B cell (primary cell): ENCODE measurements at regions not wholly inside any gene's neighbourhood (a gene's known extent, or its start where the extent isn't known, plus 50 kb on each side); places are given as distances from the start of the nearest gene placed in this dataset.

Experiments
- ATAC-seq: fragments of 200-7000 bp; cut with Tn5 transposase; one replicate; pipeline ENCODE4 v1.10.0; 2021; ENCODE audit warnings: low read depth, mild to moderate bottlenecking, moderate number of reproducible peaks, moderate library complexity
- CTCF ChIA-PET: fragments of 350-600 bp; sonication (Branson Sonifier 250); formaldehyde crosslinking; loops from one replicate; lab custom pipeline; 2021; ENCODE audit warnings: antibody characterized with exemption, inconsistent platforms; lab: Charles Lee
- POLR2A ChIA-PET: fragments of 350-600 bp; sonication (Branson Sonifier 250); formaldehyde crosslinking; loops from one replicate; lab custom pipeline; 2021; ENCODE audit warnings: antibody characterized with exemption; lab: Charles Lee
- DNase-seq: peaks from one replicate; pipeline ENCODE4 v3.0.0; 2013
- H2AFZ ChIP-seq: 2 replicates; pipeline ENCODE4 v1.6.1; 2012; ENCODE audit warnings: mild to moderate bottlenecking, low read depth, low read length; ENCODE audit not compliant: insufficient read depth, poor library complexity, severe bottlenecking
- H3K27ac ChIP-seq, 2 donors: 1 replicate in 1 of 2; 2 replicates in 1 of 2; pipeline ENCODE4 v1.5.1; 2012 to 2013; ENCODE audit warnings: low read length in 2 of 2, mild to moderate bottlenecking in 2 of 2, moderate library complexity in 1 of 2
- H3K27me3 ChIP-seq, 4 experiments: fragments of 200-600 bp in 1 of 4; sonication (generic) in 1 of 4; replicated peaks in 1 of 4; 1 replicate in 2 of 4; 2 replicates in 2 of 4; pipeline versions ENCODE4 v1.6.1 to v1.7.0; 2013 to 2016; ENCODE audit warnings: low read length in 3 of 4, mild to moderate bottlenecking in 2 of 4, mixed read lengths in 1 of 4, moderate library complexity in 1 of 4; ENCODE audit not compliant: insufficient read depth in 4 of 4, control insufficient read depth in 3 of 4; ENCODE audit errors: control extremely low read depth in 1 of 4
- H3K36me3 ChIP-seq, 2 experiments: replicated peaks in 1 of 2; 1 replicate in 1 of 2; 2 replicates in 1 of 2; pipeline versions ENCODE4 v1.6.1 to v1.7.1; 2013; ENCODE audit warnings: low read length in 1 of 2; ENCODE audit not compliant: insufficient read depth in 2 of 2, control insufficient read depth in 1 of 2; ENCODE audit errors: control extremely low read depth in 1 of 2, extremely low read depth in 1 of 2
- H3K4me1 ChIP-seq, 2 donors: fragments of 200-600 bp in 1 of 2; sonication (generic) in 1 of 2; 1 replicate in 1 of 2; 2 replicates in 1 of 2; pipeline versions ENCODE4 v1.5.1 to v1.6.1; 2013 to 2017; ENCODE audit warnings: low read length in 2 of 2; ENCODE audit not compliant: control insufficient read depth in 2 of 2, insufficient read depth in 2 of 2
- H3K4me2 ChIP-seq: replicated peaks from 2 replicates; pipeline ENCODE3; 2012; ENCODE audit warnings: mild to moderate bottlenecking, low read depth, low read length; ENCODE audit not compliant: poor library complexity, severe bottlenecking
- H3K4me3 ChIP-seq, 5 experiments: fragments of 200-600 bp in 1 of 5; sonication (generic) in 1 of 5; 1 replicate in 3 of 5; 2 replicates in 2 of 5; pipeline versions ENCODE4 v1.5.1 to v1.7.0; 2011 to 2016; ENCODE audit warnings: low read length in 4 of 5, mild to moderate bottlenecking in 4 of 5, low read depth in 2 of 5, control low read depth in 1 of 5, moderate library complexity in 1 of 5; ENCODE audit not compliant: insufficient read depth in 1 of 5; ENCODE audit errors: control extremely low read depth in 1 of 5, extremely low read depth in 1 of 5
- H3K79me2 ChIP-seq: fragments of 200-600 bp; sonication (generic); one replicate; pipeline ENCODE4 v1.6.0; 2016; ENCODE audit warnings: low read length; ENCODE audit not compliant: control insufficient read depth, insufficient read depth
- H3K9ac ChIP-seq: fragments of 200-600 bp; sonication (generic); 2 replicates; pipeline ENCODE4 v1.6.1; 2017; ENCODE audit warnings: mild to moderate bottlenecking, low read length, moderate library complexity
- H3K9me3 ChIP-seq, 3 donors: one replicate each; pipeline versions ENCODE4 v1.6.1 to v1.7.1; 2013; ENCODE audit warnings: low read length in 2 of 3; ENCODE audit not compliant: control insufficient read depth in 2 of 3, insufficient read depth in 1 of 3; ENCODE audit errors: control extremely low read depth in 1 of 3
- H4K20me1 ChIP-seq: 2 replicates; pipeline ENCODE4 v1.6.0; 2012; ENCODE audit warnings: mild to moderate bottlenecking, low read length; ENCODE audit not compliant: insufficient read depth, control insufficient read depth, poor library complexity, severe bottlenecking
- H3K27ac Mint-ChIP-seq: one replicate; pipeline ENCODE4 v1.8.0; 2021; ENCODE audit warnings: mixed read lengths
- H3K27me3 Mint-ChIP-seq: one replicate; pipeline ENCODE4 v1.8.0; 2021; ENCODE audit warnings: mixed read lengths
- H3K4me1 Mint-ChIP-seq: one replicate; pipeline ENCODE4 v1.8.0; 2021; ENCODE audit warnings: mixed read lengths
- H3K4me3 Mint-ChIP-seq: one replicate; pipeline ENCODE4 v1.8.0; 2021; ENCODE audit warnings: mixed read lengths
- H3K9me3 Mint-ChIP-seq: one replicate; pipeline ENCODE4 v1.8.0; 2022; ENCODE audit warnings: mixed read lengths; ENCODE audit not compliant: insufficient read depth
- EZH2 ChIP-seq: IDR thresholded peaks from 2 replicates; pipeline ENCODE4 v1.6.1; 2012; ENCODE audit warnings: borderline replicate concordance, low read depth, mild to moderate bottlenecking, moderate library complexity, low read length; ENCODE audit not compliant: insufficient read depth, poor library complexity, severe bottlenecking
- WGBS: methylation state at CpG from one replicate; pipeline ENCODE4 v1.1.5; 2013; ENCODE audit warnings: missing lambda C conversion rate; ENCODE audit not compliant: insufficient coverage; 5-methylcytosine and 5-hydroxymethylcytosine counted together
- intact Hi-C: fragments of 100-400 bp; cut with micrococcal nuclease; formaldehyde crosslinking; loops from one replicate; pipeline ENCODE4 v1.10.0; 2022
- TF ChIP-seq, protein P1 (sequence below): fragments of 200-600 bp; IDR thresholded peaks from one replicate; pipeline ENCODE4 v1.8.0; 2022; ENCODE audit warnings: antibody characterized with exemption, mild to moderate bottlenecking

GRCh38 chr6:134602123-134602522 is 284.2 kb upstream of the SGK1 start:
- Mint-ChIP-seq H3K27ac (no peak overlapping the region), H3K4me3 (no peak overlapping the region), H3K4me1 (no peaks in the 10 kb centered on the region), H3K27me3 (no peaks in the 10 kb centered on the region), H3K9me3 (peaks cover 6% of the 10 kb centered on the region)
- ATAC-seq (no peak), DNase-seq (no peak)
- Histone ChIP-seq H3K27me3 (no peaks in the 10 kb centered on the region), H4K20me1 (no peaks in the 10 kb centered on the region), H3K4me1 (no peaks in the 10 kb centered on the region), H3K27ac (no peak overlapping the region), H3K4me3 (no peak overlapping the region), H3K4me2 (no peak overlapping the region), H3K36me3 (no peaks in the 10 kb centered on the region), H3K9me3 (peaks cover 3 to 10% (median 9%) of the 10 kb centered on the region in 3 donors), H2AFZ (no peak overlapping the region), H3K9ac (no peak overlapping the region), H3K79me2 (no peaks in the 10 kb centered on the region)
- CTCF ChIA-PET, result no interaction called here
- WGBS, result no CpG with 5 or more reads among the region's 1 CpG
- no peak for TF ChIP-seq EZH2
- TF ChIP-seq, protein P1, sequence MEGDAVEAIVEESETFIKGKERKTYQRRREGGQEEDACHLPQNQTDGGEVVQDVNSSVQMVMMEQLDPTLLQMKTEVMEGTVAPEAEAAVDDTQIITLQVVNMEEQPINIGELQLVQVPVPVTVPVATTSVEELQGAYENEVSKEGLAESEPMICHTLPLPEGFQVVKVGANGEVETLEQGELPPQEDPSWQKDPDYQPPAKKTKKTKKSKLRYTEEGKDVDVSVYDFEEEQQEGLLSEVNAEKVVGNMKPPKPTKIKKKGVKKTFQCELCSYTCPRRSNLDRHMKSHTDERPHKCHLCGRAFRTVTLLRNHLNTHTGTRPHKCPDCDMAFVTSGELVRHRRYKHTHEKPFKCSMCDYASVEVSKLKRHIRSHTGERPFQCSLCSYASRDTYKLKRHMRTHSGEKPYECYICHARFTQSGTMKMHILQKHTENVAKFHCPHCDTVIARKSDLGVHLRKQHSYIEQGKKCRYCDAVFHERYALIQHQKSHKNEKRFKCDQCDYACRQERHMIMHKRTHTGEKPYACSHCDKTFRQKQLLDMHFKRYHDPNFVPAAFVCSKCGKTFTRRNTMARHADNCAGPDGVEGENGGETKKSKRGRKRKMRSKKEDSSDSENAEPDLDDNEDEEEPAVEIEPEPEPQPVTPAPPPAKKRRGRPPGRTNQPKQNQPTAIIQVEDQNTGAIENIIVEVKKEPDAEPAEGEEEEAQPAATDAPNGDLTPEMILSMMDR, result no peak
- intact Hi-C loops, result no loop called here
- POLR2A ChIA-PET, result no interaction called here

GRCh38 chr6:134600671-134601070 is 282.8 kb upstream of the SGK1 start:
- ATAC-seq, result no peak
- no peak for DNase-seq
- 96% methylated on average over 6 of the region's 7 CpGs for WGBS
- H3K4me3 Mint-ChIP-seq, result no peak overlapping the region
- H3K27me3 Mint-ChIP-seq, result no peaks in the 10 kb centered on the region
- Histone ChIP-seq H3K4me3 (no peak overlapping the region), H3K79me2 (no peaks in the 10 kb centered on the region), H3K27me3 (no peaks in the 10 kb centered on the region), H3K4me1 (no peaks in the 10 kb centered on the region), H3K9me3 (peaks cover 3 to 10% (median 9%) of the 10 kb centered on the region in 3 donors), H3K4me2 (no peak overlapping the region), H4K20me1 (no peaks in the 10 kb centered on the region), H2AFZ (no peak overlapping the region), H3K36me3 (no peaks in the 10 kb centered on the region), H3K9ac (no peak overlapping the region), H3K27ac (no peak overlapping the region)
- no peaks in the 10 kb centered on the region for H3K4me1 Mint-ChIP-seq
- H3K27ac Mint-ChIP-seq, result no peak overlapping the region
- CTCF ChIA-PET, result no interaction called here
- intact Hi-C loops, result no loop called here
- POLR2A ChIA-PET, result no interaction called here
- TF ChIP-seq EZH2, result no peak
- TF ChIP-seq, protein P1, result no peak
- peaks cover 6% of the 10 kb centered on the region for H3K9me3 Mint-ChIP-seq
